ENCODE measurements at regions not wholly inside any gene's neighbourhood (a gene's known extent, or its start where the extent isn't known, plus 50 kb on each side); places are given as distances from the start of the nearest gene placed in this dataset.

GRCh38 chr9:21592063-21592338 lies 109.9 kb upstream of the IFNE start:
- no peak for TF ChIP-seq CTCF (IDR thresholded peaks at IDR 0.05; ENCODE audit: low read depth, low read length, missing input control)
- TF ChIP-seq EGR1 (IDR thresholded peaks at IDR 0.05; ENCODE audit: low read depth in 2 of 2): no peak
- TF ChIP-seq REST (IDR thresholded peaks at IDR 0.05): no peak
- no peak for TF ChIP-seq ZBTB33 (IDR thresholded peaks at IDR 0.05)
- no peak for TF ChIP-seq TAF1 (conservative IDR thresholded peaks at IDR 0.05)
- no peak for TF ChIP-seq YY1 (IDR thresholded peaks at IDR 0.05)

All from liver (tissue), 3 donors.